ENCODE measurements at regions not wholly inside any gene's neighbourhood (a gene's known extent, or its start where the extent isn't known, plus 50 kb on each side); places are given as distances from the start of the nearest gene placed in this dataset.

- no peak for TF ChIP-seq CTCF (conservative IDR thresholded peaks at IDR 0.05; ENCODE audit: low read depth, low read length)
- H3K4me3 ChIP-seq (ENCODE audit: low read depth, low read length): no peak overlapping the region
- DNase-seq (ENCODE audit: low read depth): no peak
Measured at GRCh38 chr6:25177500-25178028, 101.6 kb upstream of the CARMIL1 start.

DNA sequence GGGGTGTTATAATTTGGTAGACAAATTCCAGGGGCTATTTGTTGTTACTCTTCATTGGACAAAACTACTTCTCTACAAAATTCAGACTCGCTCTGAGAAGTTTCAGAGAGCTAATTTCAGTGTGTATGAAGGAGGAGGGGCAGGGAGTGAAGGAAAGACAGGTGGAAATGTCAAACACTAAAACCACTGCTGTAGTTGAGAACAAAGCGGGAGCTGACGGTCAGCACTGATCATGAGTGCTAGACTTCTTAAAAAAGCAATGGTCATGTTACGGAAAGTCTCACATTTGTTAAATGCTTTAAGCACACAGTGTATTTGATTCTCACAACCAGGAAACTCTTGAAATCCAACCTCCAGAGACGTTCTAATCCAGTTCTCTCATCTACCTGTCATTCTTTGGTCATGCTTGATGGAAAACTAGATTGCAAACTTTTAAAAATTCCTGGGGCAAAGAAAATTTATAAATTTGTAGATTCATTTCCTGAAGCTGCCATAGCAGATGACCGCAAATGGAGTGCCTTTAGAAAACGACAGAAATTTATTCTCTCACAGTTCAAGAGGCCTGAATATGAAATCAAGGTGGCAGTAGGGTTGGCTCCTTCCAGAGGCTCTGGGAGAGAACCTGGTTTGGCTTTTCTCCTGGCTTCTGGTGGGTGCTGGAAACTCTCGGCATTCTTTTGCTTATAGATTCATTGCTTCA, 100.7 kb upstream of the CARMIL1 start:
- DNase-seq (ENCODE audit: low read depth): no peak
- H3K4me3 ChIP-seq (ENCODE audit: low read depth, low read length): no peak overlapping the region
- no peak for TF ChIP-seq CTCF (conservative IDR thresholded peaks at IDR 0.05; ENCODE audit: low read depth, low read length)

GRCh38 chr6:25179051-25179778, 100.0 kb upstream of the CARMIL1 start:
- TF ChIP-seq CTCF (conservative IDR thresholded peaks at IDR 0.05; ENCODE audit: low read depth, low read length): no peak
- H3K4me3 ChIP-seq (ENCODE audit: low read depth, low read length): no peak overlapping the region
- DNase-seq (ENCODE audit: low read depth): peak; percentile 59

DNA sequence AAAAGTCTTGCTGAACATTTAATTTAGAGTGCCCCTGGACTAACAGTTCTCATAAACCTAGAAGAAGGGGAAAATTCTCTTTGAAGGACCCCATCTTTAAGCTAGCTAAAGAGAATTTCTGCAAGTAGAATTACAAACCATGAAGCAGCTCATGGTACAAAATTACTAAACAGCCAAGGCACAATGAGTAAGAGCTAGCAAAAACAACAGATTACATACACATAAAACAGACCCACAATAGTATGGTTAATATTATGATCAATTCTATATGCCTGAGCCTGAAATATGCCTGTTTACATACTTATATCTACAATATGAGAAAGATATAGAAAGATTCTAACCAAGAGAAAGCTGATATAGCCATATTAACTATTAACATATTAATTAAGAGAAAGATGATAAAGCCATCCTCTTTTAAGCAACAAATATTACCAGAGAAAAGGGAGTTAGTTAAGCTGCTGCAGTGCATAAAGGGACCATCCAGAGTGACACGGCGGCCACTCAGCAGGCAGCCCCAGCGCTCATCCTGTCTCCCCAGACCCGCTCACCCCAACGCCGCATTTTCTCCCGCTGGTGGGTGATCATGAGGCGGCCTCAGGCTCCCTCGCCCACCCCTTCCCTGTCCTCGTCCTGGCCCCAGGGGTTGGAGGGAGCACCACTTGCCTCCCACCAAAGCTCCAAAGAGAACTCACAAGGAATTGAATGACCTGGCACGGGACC, 98.4 kb upstream of the CARMIL1 start:
- TF ChIP-seq CTCF (conservative IDR thresholded peaks at IDR 0.05; ENCODE audit: low read depth, low read length): no peak
- no peak overlapping the region for H3K4me3 ChIP-seq (ENCODE audit: low read depth, low read length)
- no peak for DNase-seq (ENCODE audit: low read depth)

- DNase-seq (ENCODE audit: low read depth): no peak
- no peak for TF ChIP-seq CTCF (conservative IDR thresholded peaks at IDR 0.05; ENCODE audit: low read depth, low read length)
- no peak overlapping the region for H3K4me3 ChIP-seq (ENCODE audit: low read depth, low read length)
Measured at GRCh38 chr6:25181350-25181724, 97.8 kb upstream of the CARMIL1 start.

DNA sequence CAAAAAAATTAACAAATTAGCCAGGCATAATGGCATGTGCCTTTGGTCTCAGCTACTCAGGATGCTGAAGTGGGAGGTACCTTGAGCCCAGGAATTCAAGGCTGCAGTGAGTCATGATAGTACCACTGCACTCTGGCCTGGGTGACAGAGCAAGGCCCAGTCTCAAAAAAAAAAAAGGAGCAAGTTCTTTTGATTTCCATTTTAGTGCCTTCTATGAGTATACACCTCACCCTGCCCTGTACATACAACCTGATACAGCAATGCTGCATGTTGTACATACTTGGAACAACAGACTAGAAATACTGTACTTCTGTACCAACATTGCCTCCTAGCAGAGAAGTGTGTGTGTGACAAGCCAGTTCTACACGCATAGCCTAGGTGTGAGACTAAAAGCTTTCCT, 97.3 kb upstream of the CARMIL1 start:
- no peak overlapping the region for H3K4me3 ChIP-seq (ENCODE audit: low read depth, low read length)
- no peak for TF ChIP-seq CTCF (conservative IDR thresholded peaks at IDR 0.05; ENCODE audit: low read depth, low read length)
- DNase-seq (ENCODE audit: low read depth): no peak

All from choroid plexus epithelial cell (primary cell).